ENCODE measurements at regions not wholly inside any gene's neighbourhood (a gene's known extent, or its start where the extent isn't known, plus 50 kb on each side); places are given as distances from the start of the nearest gene placed in this dataset.

DNA sequence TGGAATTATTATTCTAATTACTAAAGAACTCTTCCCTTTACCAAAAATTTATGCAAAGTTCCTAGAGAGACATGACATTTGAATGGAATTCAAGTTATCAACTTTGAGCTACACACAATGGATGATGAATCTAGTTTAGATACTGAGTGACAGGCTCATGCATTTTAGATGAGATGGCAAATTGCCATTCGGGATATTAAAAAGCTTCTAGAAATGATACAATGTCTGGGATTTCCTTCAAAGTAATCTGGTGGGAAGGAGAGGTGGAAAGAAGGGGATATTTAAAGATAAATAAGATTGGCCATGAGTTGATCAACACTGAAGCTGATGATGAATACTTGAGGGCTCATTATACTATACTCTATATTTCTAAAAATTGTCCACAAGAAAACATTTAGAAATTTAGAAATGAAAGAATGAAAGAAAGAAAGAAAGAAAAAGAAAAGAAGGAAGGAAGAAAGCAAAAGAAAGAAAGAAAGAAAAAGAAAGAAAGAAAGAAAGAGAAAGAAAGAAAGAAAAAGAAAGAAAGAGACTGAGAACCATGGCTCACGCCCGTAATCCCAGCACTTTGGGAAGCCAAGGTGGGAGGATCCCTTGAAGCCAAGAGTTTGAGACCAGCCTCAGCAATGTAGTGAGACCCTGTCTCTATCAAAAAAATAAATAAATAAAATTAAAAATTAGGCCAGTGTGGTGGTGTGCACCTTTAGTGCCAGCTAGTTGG is 62.6 kb upstream of the NEDD4L start:
- TF ChIP-seq, protein P1, sequence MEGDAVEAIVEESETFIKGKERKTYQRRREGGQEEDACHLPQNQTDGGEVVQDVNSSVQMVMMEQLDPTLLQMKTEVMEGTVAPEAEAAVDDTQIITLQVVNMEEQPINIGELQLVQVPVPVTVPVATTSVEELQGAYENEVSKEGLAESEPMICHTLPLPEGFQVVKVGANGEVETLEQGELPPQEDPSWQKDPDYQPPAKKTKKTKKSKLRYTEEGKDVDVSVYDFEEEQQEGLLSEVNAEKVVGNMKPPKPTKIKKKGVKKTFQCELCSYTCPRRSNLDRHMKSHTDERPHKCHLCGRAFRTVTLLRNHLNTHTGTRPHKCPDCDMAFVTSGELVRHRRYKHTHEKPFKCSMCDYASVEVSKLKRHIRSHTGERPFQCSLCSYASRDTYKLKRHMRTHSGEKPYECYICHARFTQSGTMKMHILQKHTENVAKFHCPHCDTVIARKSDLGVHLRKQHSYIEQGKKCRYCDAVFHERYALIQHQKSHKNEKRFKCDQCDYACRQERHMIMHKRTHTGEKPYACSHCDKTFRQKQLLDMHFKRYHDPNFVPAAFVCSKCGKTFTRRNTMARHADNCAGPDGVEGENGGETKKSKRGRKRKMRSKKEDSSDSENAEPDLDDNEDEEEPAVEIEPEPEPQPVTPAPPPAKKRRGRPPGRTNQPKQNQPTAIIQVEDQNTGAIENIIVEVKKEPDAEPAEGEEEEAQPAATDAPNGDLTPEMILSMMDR (conservative IDR thresholded peaks at IDR 0.05; ENCODE audit: low read depth, low read length): no peak
- no peak overlapping the region for H3K4me3 ChIP-seq (ENCODE audit: low read depth, low read length)
- no peak for DNase-seq (ENCODE audit: low read depth)

DNA sequence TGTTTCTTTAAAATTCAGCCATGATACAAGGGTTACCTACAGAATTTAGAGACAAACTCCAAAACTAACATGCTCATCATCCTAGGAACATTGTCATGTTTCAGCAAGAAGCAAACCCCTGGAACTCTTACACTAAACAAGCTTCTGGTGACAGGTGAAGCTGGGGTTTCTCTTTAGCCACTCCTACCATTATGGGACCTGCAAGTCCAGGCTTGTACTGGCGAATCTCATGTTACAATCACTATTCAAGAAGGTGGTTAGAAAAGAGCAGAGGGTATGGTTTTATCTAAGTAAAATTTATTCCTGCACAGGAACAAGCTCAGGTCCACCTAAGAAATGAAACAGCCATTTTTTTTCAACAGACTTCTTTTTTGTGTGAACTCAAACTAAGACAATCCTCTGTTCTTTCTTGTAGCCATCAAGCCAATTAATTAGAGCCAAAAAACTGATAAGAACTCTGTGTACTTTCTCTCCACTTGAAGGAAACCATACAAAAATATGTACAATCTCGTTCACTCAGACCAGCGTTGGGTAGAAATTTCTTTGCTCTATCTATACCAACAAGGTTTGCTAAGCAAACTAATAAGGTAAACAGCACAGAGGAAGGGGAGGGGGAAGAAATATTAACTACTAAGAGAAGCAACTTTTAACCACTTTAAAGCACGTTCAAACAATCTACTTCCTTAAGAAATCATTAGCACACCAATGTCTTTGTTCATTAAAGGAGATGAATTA is 63.3 kb upstream of the NEDD4L start:
- no peak for DNase-seq (ENCODE audit: low read depth)
- TF ChIP-seq, protein P1 (conservative IDR thresholded peaks at IDR 0.05; ENCODE audit: low read depth, low read length): no peak
- H3K4me3 ChIP-seq (ENCODE audit: low read depth, low read length): no peak overlapping the region

DNA sequence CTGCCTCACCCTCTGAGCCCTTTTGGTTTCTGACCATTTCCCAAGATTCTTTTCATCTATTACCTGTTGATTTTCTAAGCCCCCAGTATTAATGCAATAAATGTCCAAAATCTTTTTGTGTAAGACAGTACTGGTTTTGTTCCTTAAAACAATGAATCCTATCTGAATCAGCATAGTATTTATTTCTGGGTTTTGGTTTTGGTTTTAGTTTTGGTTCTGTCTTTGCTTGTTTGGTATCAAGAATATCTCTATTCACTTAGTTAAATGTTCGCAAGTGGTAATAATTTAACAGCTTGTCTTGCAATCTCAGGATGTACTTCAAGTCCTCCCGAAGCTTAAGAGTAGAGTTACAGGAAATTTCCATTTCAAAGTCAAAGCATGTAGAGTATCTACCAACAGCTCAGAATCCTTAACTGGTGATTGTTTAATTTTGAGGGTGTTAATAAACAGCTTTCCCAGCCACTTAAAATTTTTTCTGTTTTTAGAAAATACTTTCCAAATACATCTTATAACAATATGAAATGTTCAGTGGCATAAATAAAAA is 67.7 kb upstream of the NEDD4L start:
- TF ChIP-seq, protein P1 (conservative IDR thresholded peaks at IDR 0.05; ENCODE audit: low read depth, low read length): no peak
- H3K4me3 ChIP-seq (ENCODE audit: low read depth, low read length): no peak overlapping the region
- DNase-seq (ENCODE audit: low read depth): no peak

DNA sequence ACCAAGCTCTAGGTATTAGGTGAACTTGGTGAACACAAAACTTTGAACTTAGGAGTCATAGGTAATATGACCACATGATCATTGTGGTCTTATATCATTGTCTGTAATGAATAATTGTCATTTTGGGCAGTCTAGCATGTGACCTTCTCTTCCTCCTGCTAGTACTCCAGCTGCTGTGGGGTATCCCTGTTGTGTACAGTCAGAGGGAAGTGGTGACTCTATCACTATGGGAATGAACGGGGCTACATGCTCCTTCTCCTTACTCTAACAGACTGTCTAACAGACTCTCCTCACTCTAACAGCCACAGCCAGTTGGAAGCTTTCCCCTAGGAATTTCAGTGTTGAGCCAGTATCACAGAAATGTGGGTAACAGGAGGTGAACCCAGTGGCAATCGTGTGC is 68.2 kb upstream of the NEDD4L start:
- TF ChIP-seq, protein P1 (conservative IDR thresholded peaks at IDR 0.05; ENCODE audit: low read depth, low read length): no peak
- DNase-seq (ENCODE audit: low read depth): no peak
- no peak overlapping the region for H3K4me3 ChIP-seq (ENCODE audit: low read depth, low read length)

DNA sequence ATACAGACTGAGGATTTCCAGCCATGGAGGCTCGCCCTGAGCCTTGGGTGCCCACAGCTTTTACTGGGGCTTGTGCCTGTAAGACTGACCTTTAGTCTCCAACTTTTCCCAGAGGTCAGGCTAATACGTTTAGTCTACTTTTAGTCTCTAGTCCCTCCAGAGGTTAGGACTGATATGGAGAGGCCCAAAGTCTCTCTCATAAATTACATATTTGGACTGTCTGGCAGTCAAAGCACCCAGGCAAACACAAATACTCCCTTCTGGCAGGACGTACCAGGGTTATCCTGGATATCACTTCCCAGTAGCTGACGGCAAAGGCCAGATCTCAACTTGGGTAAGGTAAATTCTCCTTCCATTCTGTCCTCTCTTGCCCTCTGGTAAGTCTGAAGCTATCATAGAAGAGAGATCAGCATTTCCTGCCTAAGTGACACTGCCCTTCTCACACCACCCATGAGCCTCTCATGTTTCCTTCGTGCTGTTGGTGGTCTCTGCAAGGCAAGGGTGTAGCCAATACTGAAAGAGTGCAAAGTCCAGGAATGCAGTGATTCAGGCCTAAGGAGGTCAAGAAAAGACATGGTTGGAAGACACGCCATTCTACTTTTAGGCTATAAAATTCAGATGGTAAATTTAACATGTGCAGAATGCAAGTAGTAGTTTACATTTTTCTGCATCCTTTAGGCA is 69.3 kb upstream of the NEDD4L start:
- no peak overlapping the region for H3K4me3 ChIP-seq (ENCODE audit: low read depth, low read length)
- DNase-seq (ENCODE audit: low read depth): no peak
- TF ChIP-seq, protein P1 (conservative IDR thresholded peaks at IDR 0.05; ENCODE audit: low read depth, low read length): no peak

DNA sequence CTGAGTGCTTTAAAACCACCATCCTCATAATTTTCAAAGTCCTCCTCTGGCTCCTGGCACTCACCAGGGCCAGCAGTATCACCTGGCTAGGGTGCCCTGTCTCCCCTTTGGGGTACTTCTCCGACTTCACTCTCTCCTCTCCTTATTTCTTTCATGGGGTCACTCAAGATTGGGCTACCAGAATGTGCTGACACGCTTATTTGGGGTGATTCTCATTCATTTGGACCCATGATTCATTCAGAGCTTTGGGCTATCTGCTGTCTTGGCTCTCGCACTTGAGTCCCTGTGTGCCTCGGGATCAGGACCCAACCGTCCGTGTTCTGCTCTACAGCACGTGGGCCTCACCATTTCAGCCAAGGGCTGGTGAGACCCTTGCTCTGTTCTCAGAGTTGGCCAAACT is 70.1 kb upstream of the NEDD4L start:
- TF ChIP-seq, protein P1 (conservative IDR thresholded peaks at IDR 0.05; ENCODE audit: low read depth, low read length): no peak
- no peak overlapping the region for H3K4me3 ChIP-seq (ENCODE audit: low read depth, low read length)
- DNase-seq (ENCODE audit: low read depth): no peak

Data from choroid plexus epithelial cell (primary cell).